ENCODE measurements at regions not wholly inside any gene's neighbourhood (a gene's known extent, or its start where the extent isn't known, plus 50 kb on each side); places are given as distances from the start of the nearest gene placed in this dataset.

GRCh38 chrX:131677655-131678628, 134.1 kb downstream of the OR13H1 start:
- Histone ChIP-seq H3K36me3 (replicated peaks in 1 of 2; ENCODE audit: control insufficient read depth in 1 of 2, insufficient read depth in 2 of 2, low read length in 2 of 2) (no peaks in the 10 kb centered on the region), H3K4me2 (ENCODE audit: low read depth, low read length) (no peak overlapping the region), H3K4me1 (ENCODE audit: insufficient read depth, low read length) (no peaks in the 10 kb centered on the region), H3K27me3 (ENCODE audit: control insufficient read depth in 1 of 2, insufficient read depth in 2 of 2, low read length in 2 of 2) (no peaks in the 10 kb centered on the region), H3K79me2 (ENCODE audit: insufficient read depth, low read length) (no peaks in the 10 kb centered on the region), H4K20me1 (ENCODE audit: insufficient read depth, low read length) (no peaks in the 10 kb centered on the region), H3K9me3 (ENCODE audit: low read length) (no peaks in the 10 kb centered on the region), H3K27ac (ENCODE audit: extremely low read length, insufficient read depth, low read length) (no peak overlapping the region), H2AFZ (ENCODE audit: low read length) (no peak overlapping the region), H3K9ac (ENCODE audit: insufficient read depth, low read depth, low read length) (no peak overlapping the region), H3K4me3 (replicated peaks in 1 of 3; ENCODE audit: insufficient read depth in 1 of 3, low read depth in 2 of 3, low read length in 3 of 3) (no peak overlapping the region)
- no TSS peak for BruUV-seq (replicated peaks)
- ChIA-PET POLR2A (no interaction called here), CTCF (ENCODE audit: low intra/inter-chr PET ratio, low total read pairs) (interaction anchor here (1.3 kb wide), 1 partner anchor 702 kb away, joined by 5 read pairs; no protein-coding TSS in a partner anchor)
- 25% methylated on average over 4 of the region's 20 CpGs for WGBS (ENCODE audit: low lambda C conversion rate)
- intact Hi-C loops (cut with micrococcal nuclease; ENCODE audit: unreplicated experiment): loop anchor here (2.0 kb wide), 1 partner anchor 701 kb away; no protein-coding TSS in a partner anchor
- ATAC-seq (peak; percentile 81), FAIRE-seq (peak; percentile 81), DNase-seq (ENCODE audit: low spot score) (peak; percentile 18)
- in situ Hi-C loops (cut with HindIII; ENCODE audit: extremely low pct_ligation_motif_present, low pct_unique_long_range_greater_than_20kb): no loop called here
- TF ChIP-seq ZFP82 (CRISPR knock-in tag; IDR thresholded peaks at IDR 0.05; ENCODE audit: borderline replicate concordance) (no peak), KLF16 (CRISPR knock-in tag; IDR thresholded peaks at IDR 0.05) (no peak), NRL (CRISPR knock-in tag; IDR thresholded peaks at IDR 0.05; ENCODE audit: borderline replicate concordance) (no peak), ZNF33A (CRISPR knock-in tag; IDR thresholded peaks at IDR 0.05; ENCODE audit: borderline replicate concordance) (no peak), STAG1 (CRISPR knock-in tag; IDR thresholded peaks at IDR 0.05) (peak; percentile 73), ZNF580 (CRISPR knock-in tag; IDR thresholded peaks at IDR 0.05; ENCODE audit: borderline replicate concordance, low read depth) (no peak), IRF9 (CRISPR knock-in tag; IDR thresholded peaks at IDR 0.05; ENCODE audit: borderline replicate concordance) (no peak), CHD4 (IDR thresholded peaks at IDR 0.05; ENCODE audit: borderline replicate concordance, low read length) (no peak), SYNCRIP (IDR thresholded peaks at IDR 0.05; ENCODE audit: insufficient read depth, low read depth, low read length) (no peak), SMC3 (IDR thresholded peaks at IDR 0.05; ENCODE audit: low read length) (0 out of 2 replicates have a peak, but pooled peaks have one; percentile 11), RAD21 (CRISPR knock-in tag; IDR thresholded peaks at IDR 0.05) (0 out of 2 replicates have a peak, but pooled peaks have one; percentile 17), HMGXB4 (CRISPR knock-in tag; IDR thresholded peaks at IDR 0.05; ENCODE audit: borderline replicate concordance in 1 of 2, low read depth in 1 of 2) (no peak), SATB2 (CRISPR knock-in tag; IDR thresholded peaks at IDR 0.05) (no peak), AHR (CRISPR knock-in tag; IDR thresholded peaks at IDR 0.05) (no peak), ZNF292 (CRISPR knock-in tag; IDR thresholded peaks at IDR 0.05; ENCODE audit: borderline replicate concordance, low read depth) (no peak), ZNF615 (CRISPR knock-in tag; IDR thresholded peaks at IDR 0.05; ENCODE audit: borderline replicate concordance) (no peak), CTCF (CRISPR knock-in tag; IDR thresholded peaks at IDR 0.05) (peak; percentile 70)

Data from HepG2 (cell line).